Thyroid gland (tissue), 4 donors: ENCODE measurements at regions not wholly inside any gene's neighbourhood (a gene's known extent, or its start where the extent isn't known, plus 50 kb on each side); places are given as distances from the start of the nearest gene placed in this dataset.

Experiments
- POLR2A ChIP-seq, 2 donors: fragments of 450-650 bp; IDR thresholded peaks; one replicate each; pipeline ENCODE4 v1.6.1; 2017; ENCODE audit warnings: antibody characterized with exemption in 2 of 2, mild to moderate bottlenecking in 2 of 2, moderate library complexity in 1 of 2
- TF ChIP-seq, protein P1 (sequence below), 6 experiments: fragments of 200-600 bp in 3 of 6; fragments of 450-650 bp in 3 of 6; sonication (generic) in 3 of 6; IDR thresholded peaks; one replicate each; pipeline ENCODE4 v1.5.1; 2016 to 2019; ENCODE audit warnings: antibody characterized with exemption in 6 of 6, mild to moderate bottlenecking in 2 of 6, inconsistent platforms in 1 of 6, moderate library complexity in 1 of 6

DNA sequence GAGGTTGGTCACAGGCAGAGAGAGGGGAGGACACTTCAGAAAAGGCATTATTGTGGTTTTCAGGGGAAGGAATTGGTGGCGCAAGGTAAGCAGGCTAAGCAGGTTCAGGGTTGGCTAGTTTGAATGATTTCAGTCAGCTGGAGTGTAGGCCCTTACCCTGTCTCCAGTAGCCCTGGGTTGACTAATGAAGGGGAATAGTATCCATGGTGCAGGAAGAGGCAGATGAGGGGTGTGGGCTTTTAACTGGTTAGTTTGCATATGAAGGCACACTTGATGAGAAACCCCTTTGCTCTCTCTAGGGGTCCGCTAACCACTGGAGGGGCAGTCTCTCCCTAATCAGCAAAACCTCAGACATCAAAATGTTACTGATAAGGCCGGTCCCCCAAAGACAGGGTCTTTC, 249.7 kb downstream of the AASDHPPT start:
- TF ChIP-seq, protein P1, sequence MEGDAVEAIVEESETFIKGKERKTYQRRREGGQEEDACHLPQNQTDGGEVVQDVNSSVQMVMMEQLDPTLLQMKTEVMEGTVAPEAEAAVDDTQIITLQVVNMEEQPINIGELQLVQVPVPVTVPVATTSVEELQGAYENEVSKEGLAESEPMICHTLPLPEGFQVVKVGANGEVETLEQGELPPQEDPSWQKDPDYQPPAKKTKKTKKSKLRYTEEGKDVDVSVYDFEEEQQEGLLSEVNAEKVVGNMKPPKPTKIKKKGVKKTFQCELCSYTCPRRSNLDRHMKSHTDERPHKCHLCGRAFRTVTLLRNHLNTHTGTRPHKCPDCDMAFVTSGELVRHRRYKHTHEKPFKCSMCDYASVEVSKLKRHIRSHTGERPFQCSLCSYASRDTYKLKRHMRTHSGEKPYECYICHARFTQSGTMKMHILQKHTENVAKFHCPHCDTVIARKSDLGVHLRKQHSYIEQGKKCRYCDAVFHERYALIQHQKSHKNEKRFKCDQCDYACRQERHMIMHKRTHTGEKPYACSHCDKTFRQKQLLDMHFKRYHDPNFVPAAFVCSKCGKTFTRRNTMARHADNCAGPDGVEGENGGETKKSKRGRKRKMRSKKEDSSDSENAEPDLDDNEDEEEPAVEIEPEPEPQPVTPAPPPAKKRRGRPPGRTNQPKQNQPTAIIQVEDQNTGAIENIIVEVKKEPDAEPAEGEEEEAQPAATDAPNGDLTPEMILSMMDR (IDR thresholded peaks at IDR 0.05), result no peak
- no peak for TF ChIP-seq POLR2A (IDR thresholded peaks at IDR 0.05)
